A549 (cell line): ENCODE measurements at regions not wholly inside any gene's neighbourhood (a gene's known extent, or its start where the extent isn't known, plus 50 kb on each side); places are given as distances from the start of the nearest gene placed in this dataset.

ENCODE experiments used
- CHD2 ChIP-seq: fragments of 150-350 bp; IDR thresholded peaks from 2 replicates; pipeline ENCODE4 v1.6.1; 2014; ENCODE audit warnings: low read length; ENCODE audit not compliant: partially characterized antibody
- CTCF ChIP-seq: fragments of >200 bp; sonication (Bioruptor Twin); formaldehyde crosslinking; IDR thresholded peaks from 3 replicates; pipeline ENCODE4 v1.5.1; 2016
- EP300 ChIP-seq, 2 experiments: fragments of >200 bp; sonication (Bioruptor Twin); formaldehyde crosslinking; IDR thresholded peaks; 2 replicates in 1 of 2; 3 replicates in 1 of 2; pipeline ENCODE4 v1.6.1; 2016 to 2017
- MAX ChIP-seq: IDR thresholded peaks from 2 replicates; pipeline ENCODE4 v1.6.1; 2012
- MYC ChIP-seq: IDR thresholded peaks from 2 replicates; pipeline ENCODE4 v1.6.1; 2012; ENCODE audit warnings: mild to moderate bottlenecking, inconsistent platforms, low read length, improper control_type of control experiment, borderline replicate concordance
- NR3C1 ChIP-seq: fragments of >200 bp; sonication (Bioruptor Twin); formaldehyde crosslinking; IDR thresholded peaks from 3 replicates; pipeline ENCODE4 v1.6.1; 2017
- POLR2A ChIP-seq: IDR thresholded peaks from 2 replicates; pipeline ENCODE4 v1.6.1; 2012; ENCODE audit warnings: mild to moderate bottlenecking, low read length
- RAD21 ChIP-seq, 2 experiments: fragments of >200 bp in 1 of 2; sonication (Bioruptor Twin) in 1 of 2; formaldehyde crosslinking in 1 of 2; IDR thresholded peaks in 1 of 2; conservative IDR thresholded peaks in 1 of 2; 2 replicates in 1 of 2; 3 replicates in 1 of 2; pipeline ENCODE4 v1.6.1; 2012 to 2018; ENCODE audit warnings: inconsistent platforms in 1 of 2
- RCOR1 ChIP-seq: fragments of 150-350 bp; IDR thresholded peaks from 2 replicates; pipeline ENCODE4 v1.6.1; 2014; ENCODE audit warnings: antibody characterized with exemption, low read length, low read depth
- REST ChIP-seq: fragments of 200-600 bp; sonication (generic); IDR thresholded peaks from 2 replicates; pipeline ENCODE4 v1.6.1; 2016; ENCODE audit warnings: antibody characterized with exemption, mild to moderate bottlenecking, moderate library complexity
- TP53 ChIP-seq: fragments of 250-450 bp; sonication (Bioruptor Pico); IDR thresholded peaks from 2 replicates; pipeline ENCODE4 v1.5.0; 2021; ENCODE audit warnings: mild to moderate bottlenecking, moderate library complexity
- USF2 ChIP-seq: fragments of 450-650 bp; IDR thresholded peaks from 2 replicates; pipeline ENCODE4 v1.6.1; 2014; ENCODE audit warnings: antibody characterized with exemption

GRCh38 chr5:68468322-68468721 lies 252.8 kb downstream of the PIK3R1 start:
- no peak for TF ChIP-seq RAD21 (conservative IDR thresholded peaks at IDR 0.05 in 1 of 2, IDR thresholded peaks at IDR 0.05 in 1 of 2)
- no peak for TF ChIP-seq USF2
- TF ChIP-seq MAX: no peak
- no peak for TF ChIP-seq POLR2A
- no peak for TF ChIP-seq EP300 (IDR thresholded peaks at IDR 0.05)
- TF ChIP-seq CHD2: no peak
- no peak for TF ChIP-seq CTCF
- no peak for TF ChIP-seq MYC
- no peak for TF ChIP-seq NR3C1
- no peak for TF ChIP-seq TP53 (CRISPR knock-in tag)
- no peak for TF ChIP-seq REST
- no peak for TF ChIP-seq RCOR1
